OCI-LY1 (cell line): ENCODE measurements at regions not wholly inside any gene's neighbourhood (a gene's known extent, or its start where the extent isn't known, plus 50 kb on each side); places are given as distances from the start of the nearest gene placed in this dataset.

Experiments used
- CTCF ChIP-seq: fragments of 200-600 bp; sonication (generic), shearing (Covaris generic); IDR thresholded peaks from 2 replicates; pipeline ENCODE4 v1.5.1; 2017; ENCODE audit warnings: mild to moderate bottlenecking, antibody characterized with exemption, low read length, moderate library complexity, mixed read lengths
- EZH2 ChIP-seq: fragments of 200-600 bp; sonication (generic), shearing (Covaris generic); IDR thresholded peaks from 2 replicates; pipeline ENCODE4 v1.8.0; 2017; ENCODE audit warnings: borderline replicate concordance, mixed run types, mild to moderate bottlenecking, antibody characterized with exemption, low read length, moderate library complexity, mixed read lengths

- TF ChIP-seq CTCF (no peak), EZH2 (no peak)
Observed at GRCh38 chr13:90700340-90700739, 647.1 kb upstream of the MIR17HG start.
